ENCODE measurements at regions not wholly inside any gene's neighbourhood (a gene's known extent, or its start where the extent isn't known, plus 50 kb on each side); places are given as distances from the start of the nearest gene placed in this dataset.
"Not testable (repeated sequence)": the region's sequence is repeated elsewhere in the genome, so short reads cannot be mapped to it uniquely, and the experiment has no call there.

- Histone ChIP-seq H3K4me3 (no peak overlapping the region), H3K27ac (no peak overlapping the region)
- DNase-seq (ENCODE audit: low spot score), result no peak
- TF ChIP-seq, protein P1, sequence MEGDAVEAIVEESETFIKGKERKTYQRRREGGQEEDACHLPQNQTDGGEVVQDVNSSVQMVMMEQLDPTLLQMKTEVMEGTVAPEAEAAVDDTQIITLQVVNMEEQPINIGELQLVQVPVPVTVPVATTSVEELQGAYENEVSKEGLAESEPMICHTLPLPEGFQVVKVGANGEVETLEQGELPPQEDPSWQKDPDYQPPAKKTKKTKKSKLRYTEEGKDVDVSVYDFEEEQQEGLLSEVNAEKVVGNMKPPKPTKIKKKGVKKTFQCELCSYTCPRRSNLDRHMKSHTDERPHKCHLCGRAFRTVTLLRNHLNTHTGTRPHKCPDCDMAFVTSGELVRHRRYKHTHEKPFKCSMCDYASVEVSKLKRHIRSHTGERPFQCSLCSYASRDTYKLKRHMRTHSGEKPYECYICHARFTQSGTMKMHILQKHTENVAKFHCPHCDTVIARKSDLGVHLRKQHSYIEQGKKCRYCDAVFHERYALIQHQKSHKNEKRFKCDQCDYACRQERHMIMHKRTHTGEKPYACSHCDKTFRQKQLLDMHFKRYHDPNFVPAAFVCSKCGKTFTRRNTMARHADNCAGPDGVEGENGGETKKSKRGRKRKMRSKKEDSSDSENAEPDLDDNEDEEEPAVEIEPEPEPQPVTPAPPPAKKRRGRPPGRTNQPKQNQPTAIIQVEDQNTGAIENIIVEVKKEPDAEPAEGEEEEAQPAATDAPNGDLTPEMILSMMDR (IDR thresholded peaks at IDR 0.05), result no peak
These were observed 149.8 kb downstream of the XPNPEP1 start for GRCh38 chr10:109773288-109774120.

DNA sequence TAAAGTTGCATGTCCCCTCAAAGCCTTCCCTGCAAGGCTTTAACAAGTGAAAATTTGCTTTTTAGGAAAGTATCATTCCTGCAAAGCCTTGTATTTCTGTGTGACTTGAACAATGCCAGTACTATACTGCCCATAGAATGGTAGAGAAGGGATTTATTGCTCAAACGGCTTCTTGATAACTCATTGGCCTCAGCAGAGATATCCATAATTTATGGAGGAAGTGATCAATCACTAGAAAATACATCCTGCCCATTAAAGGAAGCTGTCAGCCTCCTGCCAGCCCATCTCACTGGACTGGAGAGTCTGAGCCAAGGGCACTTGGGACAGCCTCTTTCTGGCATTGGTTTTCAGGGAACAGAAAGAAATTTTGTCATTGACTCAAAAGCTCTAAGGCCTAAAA lies 152.6 kb downstream of the XPNPEP1 start:
- Histone ChIP-seq H3K4me3 (no peak overlapping the region), H3K27ac (no peak overlapping the region)
- DNase-seq (ENCODE audit: low spot score), result no peak
- TF ChIP-seq, protein P1 (IDR thresholded peaks at IDR 0.05), result no peak

DNA sequence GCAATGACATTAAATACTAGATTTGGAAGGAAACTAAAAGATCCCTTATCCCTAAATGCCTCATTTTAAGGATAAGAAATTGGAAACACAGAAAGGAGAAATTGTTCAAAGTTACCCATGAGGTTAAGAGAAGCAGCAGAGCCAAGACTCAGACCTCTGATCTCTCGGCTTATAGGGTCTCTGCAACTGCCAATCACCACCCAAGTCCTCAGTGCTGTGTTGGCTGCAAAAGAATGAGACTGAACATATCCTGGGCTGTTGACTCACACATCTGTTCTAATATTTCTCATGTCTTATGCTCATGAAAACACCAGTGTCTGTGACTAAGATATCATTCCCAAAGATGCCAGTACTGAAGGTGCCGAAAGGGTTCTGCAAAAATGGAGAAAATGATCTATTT lies 153.3 kb downstream of the XPNPEP1 start:
- TF ChIP-seq, protein P1 (IDR thresholded peaks at IDR 0.05), result no peak
- DNase-seq (ENCODE audit: low spot score), result no peak

GRCh38 chr10:109765838-109766237 lies 157.5 kb downstream of the XPNPEP1 start:
- H3K27ac ChIP-seq, result no peak overlapping the region
- H3K4me3 ChIP-seq, result no peak overlapping the region
- TF ChIP-seq, protein P1 (IDR thresholded peaks at IDR 0.05), result no peak
- no peak for DNase-seq (ENCODE audit: low spot score)

More for the DNA sequence above, 153.3 kb downstream of the XPNPEP1 start:
- Histone ChIP-seq H3K27ac (no peak overlapping the region), H3K4me3 (no peak overlapping the region)

GRCh38 chr10:109762555-109762954 lies 160.8 kb downstream of the XPNPEP1 start:
- no peak for DNase-seq (ENCODE audit: low spot score)
- H3K4me3 ChIP-seq, result no peak overlapping the region
- TF ChIP-seq, protein P1 (IDR thresholded peaks at IDR 0.05), result no peak
- no peak overlapping the region for H3K27ac ChIP-seq

GRCh38 chr10:109757670-109758069 lies 165.6 kb downstream of the XPNPEP1 start:
- H3K4me3 ChIP-seq; H3K27ac ChIP-seq; DNase-seq (ENCODE audit: low spot score): not testable (repeated sequence)

GRCh38 chr10:109746861-109747260 lies 176.4 kb downstream of the XPNPEP1 start:
- TF ChIP-seq, protein P1 (IDR thresholded peaks at IDR 0.05), result no peak
- no peak for DNase-seq (ENCODE audit: low spot score)
- H3K4me3 ChIP-seq, result no peak overlapping the region
- no peak overlapping the region for H3K27ac ChIP-seq
